ENCODE measurements at regions not wholly inside any gene's neighbourhood (a gene's known extent, or its start where the extent isn't known, plus 50 kb on each side); places are given as distances from the start of the nearest gene placed in this dataset.
"Not testable (repeated sequence)": the region's sequence is repeated elsewhere in the genome, so short reads cannot be mapped to it uniquely, and the experiment has no call there.

- Histone ChIP-seq H3K9me3 (no peaks in the 10 kb centered on the region), H3K27me3 (replicated peaks in 1 of 7) (no peaks in the 10 kb centered on the region), H3K27ac (no peak overlapping the region), H3K4me3 (no peak overlapping the region), H3K4me1 (no peaks in the 10 kb centered on the region), H3K36me3 (no peaks in the 10 kb centered on the region)
- DNase-seq = no peak
- 41 to 63% (median 49%) methylated on average over 5 of the region's 5 CpGs for WGBS, 5 donors
- TF ChIP-seq POLR2AphosphoS5 (IDR thresholded peaks at IDR 0.05) (no peak), POLR2A (IDR thresholded peaks at IDR 0.05) (no peak)
- TF ChIP-seq, protein P1, sequence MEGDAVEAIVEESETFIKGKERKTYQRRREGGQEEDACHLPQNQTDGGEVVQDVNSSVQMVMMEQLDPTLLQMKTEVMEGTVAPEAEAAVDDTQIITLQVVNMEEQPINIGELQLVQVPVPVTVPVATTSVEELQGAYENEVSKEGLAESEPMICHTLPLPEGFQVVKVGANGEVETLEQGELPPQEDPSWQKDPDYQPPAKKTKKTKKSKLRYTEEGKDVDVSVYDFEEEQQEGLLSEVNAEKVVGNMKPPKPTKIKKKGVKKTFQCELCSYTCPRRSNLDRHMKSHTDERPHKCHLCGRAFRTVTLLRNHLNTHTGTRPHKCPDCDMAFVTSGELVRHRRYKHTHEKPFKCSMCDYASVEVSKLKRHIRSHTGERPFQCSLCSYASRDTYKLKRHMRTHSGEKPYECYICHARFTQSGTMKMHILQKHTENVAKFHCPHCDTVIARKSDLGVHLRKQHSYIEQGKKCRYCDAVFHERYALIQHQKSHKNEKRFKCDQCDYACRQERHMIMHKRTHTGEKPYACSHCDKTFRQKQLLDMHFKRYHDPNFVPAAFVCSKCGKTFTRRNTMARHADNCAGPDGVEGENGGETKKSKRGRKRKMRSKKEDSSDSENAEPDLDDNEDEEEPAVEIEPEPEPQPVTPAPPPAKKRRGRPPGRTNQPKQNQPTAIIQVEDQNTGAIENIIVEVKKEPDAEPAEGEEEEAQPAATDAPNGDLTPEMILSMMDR (IDR thresholded peaks at IDR 0.05 in 8 of 11, conservative IDR thresholded peaks at IDR 0.05 in 3 of 11) = no peak
- intact Hi-C loops (cut with DNase I; ENCODE audit: low total_unique reads) = no loop called here
Observed at GRCh38 chr4:167897116-167897515, 195.2 kb upstream of the ANXA10 start.

- Histone ChIP-seq H3K9me3 (no peaks in the 10 kb centered on the region), H3K36me3 (no peaks in the 10 kb centered on the region), H3K27ac (no peak overlapping the region), H3K27me3 (replicated peaks in 1 of 7) (no peaks in the 10 kb centered on the region), H3K4me3 (no peak overlapping the region), H3K4me1 (no peaks in the 10 kb centered on the region)
- intact Hi-C loops (cut with DNase I; ENCODE audit: low total_unique reads) = no loop called here
- WGBS, 5 donors = 25 to 79% (median 43%) methylated on average over 1 of the region's 1 CpG
- no peak for DNase-seq
- no peak for TF ChIP-seq POLR2A (IDR thresholded peaks at IDR 0.05)
- TF ChIP-seq, protein P1 (IDR thresholded peaks at IDR 0.05 in 8 of 11, conservative IDR thresholded peaks at IDR 0.05 in 3 of 11) = no peak
- no peak for TF ChIP-seq POLR2AphosphoS5 (IDR thresholded peaks at IDR 0.05)
Observed at GRCh38 chr4:167903291-167903721, 189.0 kb upstream of the ANXA10 start.

- intact Hi-C loops (cut with DNase I; ENCODE audit: low total_unique reads) = no loop called here
- H3K36me3 ChIP-seq = no peaks in the 10 kb centered on the region
- 57 to 89% (median 82%) methylated on average over 1 of the region's 1 CpG for WGBS, 5 donors
- TF ChIP-seq POLR2A (IDR thresholded peaks at IDR 0.05) (no peak), POLR2AphosphoS5 (IDR thresholded peaks at IDR 0.05) (no peak)
- TF ChIP-seq, protein P1 (IDR thresholded peaks at IDR 0.05 in 8 of 11, conservative IDR thresholded peaks at IDR 0.05 in 3 of 11) = no peak
- no peaks in the 10 kb centered on the region for H3K9me3 ChIP-seq
- no peaks in the 10 kb centered on the region for H3K27me3 ChIP-seq (replicated peaks in 1 of 7)
- no peak for DNase-seq
- no peaks in the 10 kb centered on the region for H3K4me1 ChIP-seq
- no peak overlapping the region for H3K27ac ChIP-seq
- H3K4me3 ChIP-seq = no peak overlapping the region
Observed at GRCh38 chr4:167906851-167907250, 185.5 kb upstream of the ANXA10 start.

- H3K4me3 ChIP-seq = no peak overlapping the region
- no peak for DNase-seq
- no peaks in the 10 kb centered on the region for H3K27me3 ChIP-seq (replicated peaks in 1 of 7)
- TF ChIP-seq, protein P1 (IDR thresholded peaks at IDR 0.05 in 8 of 11, conservative IDR thresholded peaks at IDR 0.05 in 3 of 11) = no peak
- TF ChIP-seq POLR2A (IDR thresholded peaks at IDR 0.05) (no peak), POLR2AphosphoS5 (IDR thresholded peaks at IDR 0.05) (no peak)
- no peaks in the 10 kb centered on the region for H3K36me3 ChIP-seq
- intact Hi-C loops (cut with DNase I; ENCODE audit: low total_unique reads) = no loop called here
- peaks cover 0 to 8% (median 0%) of the 10 kb centered on the region in 8 donors for H3K9me3 ChIP-seq
- no peaks in the 10 kb centered on the region for H3K4me1 ChIP-seq
- no peak overlapping the region for H3K27ac ChIP-seq
Observed at GRCh38 chr4:167908816-167909215, 183.5 kb upstream of the ANXA10 start.

DNA sequence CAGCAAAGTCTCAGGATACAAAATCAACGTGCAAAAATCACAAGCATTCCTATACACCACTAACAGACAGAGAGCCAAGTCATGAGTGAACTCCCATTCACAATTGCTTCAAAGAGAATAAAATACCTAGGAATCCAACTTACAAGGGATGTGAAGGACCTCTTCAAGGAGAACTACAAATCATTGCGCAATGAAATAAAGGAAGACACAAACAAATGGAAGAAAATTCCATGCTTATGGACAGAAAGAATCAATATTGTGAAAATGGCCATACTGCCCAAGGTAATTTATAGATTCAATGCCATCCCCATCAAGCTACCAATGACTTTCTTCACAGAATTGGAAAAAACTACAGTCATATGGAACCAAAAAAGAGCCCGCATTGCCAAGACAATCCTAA lies 179.8 kb upstream of the ANXA10 start:
- peaks cover 0 to 17% (median 7%) of the 10 kb centered on the region in 8 donors for H3K9me3 ChIP-seq
- DNase-seq; H3K4me1 ChIP-seq; H3K4me3 ChIP-seq; H3K27ac ChIP-seq; H3K36me3 ChIP-seq; intact Hi-C loops (cut with DNase I; ENCODE audit: low total_unique reads); H3K27me3 ChIP-seq (replicated peaks in 1 of 7): not testable (repeated sequence)
- WGBS, 5 donors = 80 to 93% (median 86%) methylated on average over 3 of the region's 3 CpGs

All from spleen (tissue), 11 donors.